ENCODE measurements at regions not wholly inside any gene's neighbourhood (a gene's known extent, or its start where the extent isn't known, plus 50 kb on each side); places are given as distances from the start of the nearest gene placed in this dataset.

- TF ChIP-seq CTCF (conservative IDR thresholded peaks at IDR 0.05; ENCODE audit: low read depth, low read length) (no peak), RAD21 (IDR thresholded peaks at IDR 0.05; ENCODE audit: low read length) (no peak), BHLHE40 (IDR thresholded peaks at IDR 0.05; ENCODE audit: low read depth, low read length) (no peak), MXI1 (IDR thresholded peaks at IDR 0.05; ENCODE audit: borderline replicate concordance, low read depth, low read length) (no peak)
Measured at GRCh38 chr7:26593896-26594295, 270.5 kb downstream of the SKAP2 start.
